GM12872 (cell line): ENCODE measurements at regions not wholly inside any gene's neighbourhood (a gene's known extent, or its start where the extent isn't known, plus 50 kb on each side); places are given as distances from the start of the nearest gene placed in this dataset.

ENCODE experiments used
- CTCF ChIP-seq: IDR thresholded peaks from 3 replicates; pipeline ENCODE4 v1.5.1; 2011; ENCODE audit warnings: low read depth, mild to moderate bottlenecking, low read length, moderate library complexity; ENCODE audit not compliant: insufficient read depth

- TF ChIP-seq CTCF = no peak
These were observed 85.6 kb upstream of the ATP10B start for GRCh38 chr5:160937570-160937969.

GRCh38 chr5:160935776-160936175 lies 83.8 kb upstream of the ATP10B start:
- no peak for TF ChIP-seq CTCF

- no peak for TF ChIP-seq CTCF
These were observed 79.3 kb upstream of the ATP10B start for GRCh38 chr5:160931283-160931682.

- no peak for TF ChIP-seq CTCF
These were observed 78.4 kb upstream of the ATP10B start for GRCh38 chr5:160930406-160930805.

GRCh38 chr5:160929906-160930305 lies 77.9 kb upstream of the ATP10B start:
- TF ChIP-seq CTCF = no peak

GRCh38 chr5:160929360-160929759 lies 77.3 kb upstream of the ATP10B start:
- TF ChIP-seq CTCF = no peak

- no peak for TF ChIP-seq CTCF
These were observed 74.4 kb upstream of the ATP10B start for GRCh38 chr5:160926428-160926827.

- no peak for TF ChIP-seq CTCF
These were observed 73.3 kb upstream of the ATP10B start for GRCh38 chr5:160925281-160925680.
